ENCODE measurements at regions not wholly inside any gene's neighbourhood (a gene's known extent, or its start where the extent isn't known, plus 50 kb on each side); places are given as distances from the start of the nearest gene placed in this dataset.

- H3K9me3 ChIP-seq (replicated peaks in 1 of 2; ENCODE audit: control insufficient read depth in 2 of 2, insufficient read depth in 1 of 2, low read depth in 1 of 2, low read length in 2 of 2) = no peaks in the 10 kb centered on the region
- no peaks in the 10 kb centered on the region for H3K79me1 ChIP-seq (ENCODE audit: low read depth, low read length)
- no peak overlapping the region for H3K4ac ChIP-seq (ENCODE audit: low read length)
- H3K4me2 ChIP-seq (ENCODE audit: insufficient read depth, low read length, poor library complexity, severe bottlenecking) = no peak overlapping the region
- no peak overlapping the region for H2AFZ ChIP-seq (ENCODE audit: low read length)
- no peak overlapping the region for H2BK5ac ChIP-seq (ENCODE audit: low read length)
- no peaks in the 10 kb centered on the region for H3K36me3 ChIP-seq (replicated peaks in 1 of 2; ENCODE audit: control insufficient read depth in 2 of 2, insufficient read depth in 2 of 2, low read length in 2 of 2)
- no peak overlapping the region for H2BK15ac ChIP-seq (ENCODE audit: low read length)
- H3K14ac ChIP-seq (ENCODE audit: low read length) = no peak overlapping the region
- H3K4me1 ChIP-seq (ENCODE audit: control insufficient read depth in 2 of 2, insufficient read depth in 1 of 2, low read depth in 1 of 2, low read length in 2 of 2) = peaks cover 26 to 47% of the 10 kb centered on the region in 2 donors
- no peak overlapping the region for H4K8ac ChIP-seq (ENCODE audit: low read depth, low read length)
- H3K27ac ChIP-seq (replicated peaks; ENCODE audit: low read length) = no peak overlapping the region
- no peak for DNase-seq (ENCODE audit: low spot score)
- H2AK5ac ChIP-seq (ENCODE audit: low read depth, low read length) = no peak overlapping the region
- WGBS, 2 donors (ENCODE audit: extremely low coverage in 2 of 2, insufficient read length in 2 of 2, insufficient replicate concordance in 1 of 2) = no CpG with 5 or more reads among the region's 13 CpGs
- no peak overlapping the region for H2BK12ac ChIP-seq (ENCODE audit: low read length)
- H3K9ac ChIP-seq (ENCODE audit: low read depth, low read length, poor library complexity) = no peak overlapping the region
- H3K4me3 ChIP-seq (ENCODE audit: low read length in 2 of 2) = no peak overlapping the region
- no peak overlapping the region for H2BK120ac ChIP-seq (ENCODE audit: low read depth, low read length)
- no peaks in the 10 kb centered on the region for H3K27me3 ChIP-seq (ENCODE audit: control insufficient read depth in 3 of 3, insufficient read depth in 3 of 3, low read depth in 1 of 3, low read length in 3 of 3)
- no peak overlapping the region for H3K23ac ChIP-seq (ENCODE audit: low read depth, low read length, poor library complexity)
- H4K91ac ChIP-seq (ENCODE audit: low read depth, low read length, poor library complexity) = no peak overlapping the region
- no peak overlapping the region for H3K18ac ChIP-seq (ENCODE audit: low read length)
Measured at GRCh38 chr22:27643907-27644306, 157.6 kb downstream of the MN1 start.

- Histone ChIP-seq H3K23ac (ENCODE audit: low read depth, low read length, poor library complexity) (no peak overlapping the region), H3K18ac (ENCODE audit: low read length) (peak overlapping the region; percentile 36), H3K27ac (replicated peaks; ENCODE audit: low read length) (no peak overlapping the region), H2BK5ac (ENCODE audit: low read length) (no peak overlapping the region), H3K4me1 (ENCODE audit: control insufficient read depth in 2 of 2, insufficient read depth in 1 of 2, low read depth in 1 of 2, low read length in 2 of 2) (peaks cover 21 to 41% of the 10 kb centered on the region in 2 donors), H3K9me3 (replicated peaks in 1 of 2; ENCODE audit: control insufficient read depth in 2 of 2, insufficient read depth in 1 of 2, low read depth in 1 of 2, low read length in 2 of 2) (no peaks in the 10 kb centered on the region), H2BK12ac (ENCODE audit: low read length) (no peak overlapping the region), H2BK15ac (ENCODE audit: low read length) (peak overlapping the region; percentile 31), H3K4ac (ENCODE audit: low read length) (no peak overlapping the region), H4K8ac (ENCODE audit: low read depth, low read length) (no peak overlapping the region), H3K79me1 (ENCODE audit: low read depth, low read length) (no peaks in the 10 kb centered on the region), H3K9ac (ENCODE audit: low read depth, low read length, poor library complexity) (no peak overlapping the region), H3K27me3 (ENCODE audit: control insufficient read depth in 3 of 3, insufficient read depth in 3 of 3, low read depth in 1 of 3, low read length in 3 of 3) (no peaks in the 10 kb centered on the region), H2BK120ac (ENCODE audit: low read depth, low read length) (no peak overlapping the region), H3K4me2 (ENCODE audit: insufficient read depth, low read length, poor library complexity, severe bottlenecking) (no peak overlapping the region), H3K14ac (ENCODE audit: low read length) (no peak overlapping the region), H4K91ac (ENCODE audit: low read depth, low read length, poor library complexity) (no peak overlapping the region), H3K36me3 (replicated peaks in 1 of 2; ENCODE audit: control insufficient read depth in 2 of 2, insufficient read depth in 2 of 2, low read length in 2 of 2) (no peaks in the 10 kb centered on the region), H3K4me3 (ENCODE audit: low read length in 2 of 2) (no peak overlapping the region), H2AFZ (ENCODE audit: low read length) (no peak overlapping the region), H2AK5ac (ENCODE audit: low read depth, low read length) (peak overlapping the region; percentile 53)
- DNase-seq (ENCODE audit: low spot score) = no peak
- WGBS, 2 donors (ENCODE audit: extremely low coverage in 2 of 2, insufficient read length in 2 of 2, insufficient replicate concordance in 1 of 2) = no CpG with 5 or more reads among the region's 7 CpGs
Measured at GRCh38 chr22:27644566-27644965, 157.0 kb downstream of the MN1 start.

- no peaks in the 10 kb centered on the region for H3K79me1 ChIP-seq (ENCODE audit: low read depth, low read length)
- WGBS, 2 donors (ENCODE audit: extremely low coverage in 2 of 2, insufficient read length in 2 of 2, insufficient replicate concordance in 1 of 2) = no CpG with 5 or more reads among the region's 3 CpGs
- no peak overlapping the region for H3K27ac ChIP-seq (replicated peaks; ENCODE audit: low read length)
- no peak overlapping the region for H3K14ac ChIP-seq (ENCODE audit: low read length)
- H2BK5ac ChIP-seq (ENCODE audit: low read length) = no peak overlapping the region
- no peak for DNase-seq (ENCODE audit: low spot score)
- no peak overlapping the region for H2BK120ac ChIP-seq (ENCODE audit: low read depth, low read length)
- no peaks in the 10 kb centered on the region for H3K27me3 ChIP-seq (ENCODE audit: control insufficient read depth in 3 of 3, insufficient read depth in 3 of 3, low read depth in 1 of 3, low read length in 3 of 3)
- no peak overlapping the region for H2AFZ ChIP-seq (ENCODE audit: low read length)
- H3K4me2 ChIP-seq (ENCODE audit: insufficient read depth, low read length, poor library complexity, severe bottlenecking) = no peak overlapping the region
- H3K36me3 ChIP-seq (replicated peaks in 1 of 2; ENCODE audit: control insufficient read depth in 2 of 2, insufficient read depth in 2 of 2, low read length in 2 of 2) = no peaks in the 10 kb centered on the region
- peaks cover 10 to 25% of the 10 kb centered on the region in 2 donors for H3K4me1 ChIP-seq (ENCODE audit: control insufficient read depth in 2 of 2, insufficient read depth in 1 of 2, low read depth in 1 of 2, low read length in 2 of 2)
- H3K4ac ChIP-seq (ENCODE audit: low read length) = no peak overlapping the region
- no peak overlapping the region for H3K4me3 ChIP-seq (ENCODE audit: low read length in 2 of 2)
- no peak overlapping the region for H3K18ac ChIP-seq (ENCODE audit: low read length)
- no peak overlapping the region for H2AK5ac ChIP-seq (ENCODE audit: low read depth, low read length)
- no peak overlapping the region for H2BK15ac ChIP-seq (ENCODE audit: low read length)
- H3K9me3 ChIP-seq (replicated peaks in 1 of 2; ENCODE audit: control insufficient read depth in 2 of 2, insufficient read depth in 1 of 2, low read depth in 1 of 2, low read length in 2 of 2) = no peaks in the 10 kb centered on the region
- H4K8ac ChIP-seq (ENCODE audit: low read depth, low read length) = no peak overlapping the region
- no peak overlapping the region for H3K23ac ChIP-seq (ENCODE audit: low read depth, low read length, poor library complexity)
- H2BK12ac ChIP-seq (ENCODE audit: low read length) = no peak overlapping the region
- H4K91ac ChIP-seq (ENCODE audit: low read depth, low read length, poor library complexity) = no peak overlapping the region
- H3K9ac ChIP-seq (ENCODE audit: low read depth, low read length, poor library complexity) = no peak overlapping the region
Measured at GRCh38 chr22:27647540-27647939, 154.0 kb downstream of the MN1 start.

- no peak overlapping the region for H2BK12ac ChIP-seq (ENCODE audit: low read length)
- H3K4ac ChIP-seq (ENCODE audit: low read length) = no peak overlapping the region
- H3K27ac ChIP-seq (replicated peaks; ENCODE audit: low read length) = no peak overlapping the region
- H3K23ac ChIP-seq (ENCODE audit: low read depth, low read length, poor library complexity) = no peak overlapping the region
- H4K8ac ChIP-seq (ENCODE audit: low read depth, low read length) = no peak overlapping the region
- no peaks in the 10 kb centered on the region for H3K27me3 ChIP-seq (ENCODE audit: control insufficient read depth in 3 of 3, insufficient read depth in 3 of 3, low read depth in 1 of 3, low read length in 3 of 3)
- H3K4me3 ChIP-seq (ENCODE audit: low read length in 2 of 2) = no peak overlapping the region
- no peaks in the 10 kb centered on the region for H3K79me1 ChIP-seq (ENCODE audit: low read depth, low read length)
- no peak overlapping the region for H2BK15ac ChIP-seq (ENCODE audit: low read length)
- peak overlapping the region; percentile 34 for H3K18ac ChIP-seq (ENCODE audit: low read length)
- DNase-seq (ENCODE audit: low spot score) = no peak
- WGBS, 2 donors (ENCODE audit: extremely low coverage in 2 of 2, insufficient read length in 2 of 2, insufficient replicate concordance in 1 of 2) = no CpG with 5 or more reads among the region's 3 CpGs
- H2BK120ac ChIP-seq (ENCODE audit: low read depth, low read length) = no peak overlapping the region
- no peak overlapping the region for H2AK5ac ChIP-seq (ENCODE audit: low read depth, low read length)
- H3K36me3 ChIP-seq (replicated peaks in 1 of 2; ENCODE audit: control insufficient read depth in 2 of 2, insufficient read depth in 2 of 2, low read length in 2 of 2) = no peaks in the 10 kb centered on the region
- no peaks in the 10 kb centered on the region for H3K9me3 ChIP-seq (replicated peaks in 1 of 2; ENCODE audit: control insufficient read depth in 2 of 2, insufficient read depth in 1 of 2, low read depth in 1 of 2, low read length in 2 of 2)
- no peak overlapping the region for H2AFZ ChIP-seq (ENCODE audit: low read length)
- H3K9ac ChIP-seq (ENCODE audit: low read depth, low read length, poor library complexity) = no peak overlapping the region
- no peak overlapping the region for H3K4me2 ChIP-seq (ENCODE audit: insufficient read depth, low read length, poor library complexity, severe bottlenecking)
- H4K91ac ChIP-seq (ENCODE audit: low read depth, low read length, poor library complexity) = no peak overlapping the region
- peaks cover 5 to 19% of the 10 kb centered on the region in 2 donors for H3K4me1 ChIP-seq (ENCODE audit: control insufficient read depth in 2 of 2, insufficient read depth in 1 of 2, low read depth in 1 of 2, low read length in 2 of 2)
- H3K14ac ChIP-seq (ENCODE audit: low read length) = no peak overlapping the region
- H2BK5ac ChIP-seq (ENCODE audit: low read length) = no peak overlapping the region
Measured at GRCh38 chr22:27648074-27648473, 153.5 kb downstream of the MN1 start.

Measured in neuronal stem cell (in vitro differentiated cells).